ENCODE measurements at regions not wholly inside any gene's neighbourhood (a gene's known extent, or its start where the extent isn't known, plus 50 kb on each side); places are given as distances from the start of the nearest gene placed in this dataset.
"Not testable (repeated sequence)": the region's sequence is repeated elsewhere in the genome, so short reads cannot be mapped to it uniquely, and the experiment has no call there.

DNA sequence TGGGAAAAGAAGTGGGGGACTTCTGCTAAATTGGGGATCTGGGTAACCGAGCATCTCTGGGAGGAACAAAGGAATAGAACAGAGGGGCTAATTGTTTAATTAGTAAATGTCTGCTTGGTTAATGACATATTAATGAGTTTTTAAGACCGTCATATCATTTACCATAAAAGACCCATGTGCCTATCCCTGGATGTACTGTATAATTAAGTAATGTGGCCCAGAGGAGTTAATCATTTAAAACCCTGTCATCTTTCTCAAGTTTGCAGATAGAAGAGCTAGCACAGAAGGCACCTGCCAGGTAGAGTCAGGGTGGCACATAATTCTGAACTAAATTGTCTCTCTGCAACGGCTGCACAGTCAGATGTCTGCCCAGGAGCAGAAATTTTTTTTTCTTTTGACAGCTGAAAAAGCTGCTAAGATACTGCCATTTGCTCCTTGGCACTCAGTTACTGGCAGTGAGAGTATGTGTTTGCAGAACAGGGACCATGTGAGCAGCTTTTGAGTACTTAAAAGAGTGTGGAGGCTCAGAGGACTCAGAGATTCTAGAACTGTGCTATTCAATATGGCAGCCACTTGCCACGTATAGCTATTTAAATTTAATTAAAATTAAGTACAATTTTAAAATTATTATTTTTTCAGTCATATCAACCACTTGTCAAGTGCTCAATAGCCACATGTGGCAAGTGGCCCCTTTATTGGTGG lies 202.7 kb upstream of the SLC35B3 start:
- no peak for DNase-seq (ENCODE audit: extremely low read depth in 1 of 11, low read depth in 9 of 11, low spot score in 4 of 11)

GRCh38 chr6:8633762-8634161 lies 198.4 kb upstream of the SLC35B3 start:
- no peak for DNase-seq (ENCODE audit: extremely low read depth in 1 of 11, low read depth in 9 of 11, low spot score in 4 of 11)

GRCh38 chr6:8628736-8629135 lies 193.4 kb upstream of the SLC35B3 start:
- no peak for DNase-seq (ENCODE audit: extremely low read depth in 1 of 11, low read depth in 9 of 11, low spot score in 4 of 11)

DNA sequence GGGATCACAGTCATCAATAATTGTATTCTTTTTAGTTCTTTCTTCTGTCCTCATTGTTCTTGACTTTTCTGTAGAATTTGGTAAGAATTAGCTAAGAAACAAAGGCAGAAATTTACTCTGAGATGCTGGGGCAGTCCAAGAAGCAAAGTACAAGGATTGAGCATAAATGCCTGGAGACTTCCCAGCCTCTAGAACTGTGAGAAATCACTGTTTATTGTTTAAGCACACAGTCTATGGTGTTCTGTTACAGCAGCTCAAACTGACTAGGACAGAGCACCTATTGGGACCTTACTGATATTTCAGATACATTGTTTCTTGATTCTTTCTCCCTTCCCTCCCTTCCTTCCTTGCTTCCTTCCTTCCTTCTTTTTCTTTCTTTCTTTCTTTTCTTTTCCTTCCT lies 192.7 kb upstream of the SLC35B3 start:
- no peak for DNase-seq (ENCODE audit: extremely low read depth in 1 of 11, low read depth in 9 of 11, low spot score in 4 of 11)

GRCh38 chr6:8627085-8627861 lies 191.9 kb upstream of the SLC35B3 start:
- no peak for DNase-seq (ENCODE audit: extremely low read depth in 1 of 11, low read depth in 9 of 11, low spot score in 4 of 11)

GRCh38 chr6:8624665-8625064 lies 189.3 kb upstream of the SLC35B3 start:
- no peak for DNase-seq (ENCODE audit: extremely low read depth in 1 of 11, low read depth in 9 of 11, low spot score in 4 of 11)

- no peak for DNase-seq (ENCODE audit: extremely low read depth in 1 of 11, low read depth in 9 of 11, low spot score in 4 of 11)
These were observed 188.1 kb upstream of the SLC35B3 start for GRCh38 chr6:8623441-8623840.

GRCh38 chr6:8619853-8620252 lies 184.5 kb upstream of the SLC35B3 start:
- DNase-seq (ENCODE audit: extremely low read depth in 1 of 11, low read depth in 9 of 11, low spot score in 4 of 11): no peak

- not testable (repeated sequence) for DNase-seq (ENCODE audit: extremely low read depth in 1 of 11, low read depth in 9 of 11, low spot score in 4 of 11)
These were observed 184.1 kb upstream of the SLC35B3 start for GRCh38 chr6:8619408-8619807.

GRCh38 chr6:8608737-8609136 lies 173.4 kb upstream of the SLC35B3 start:
- no peak for DNase-seq (ENCODE audit: extremely low read depth in 1 of 11, low read depth in 9 of 11, low spot score in 4 of 11)

GRCh38 chr6:8589941-8590729 lies 154.8 kb upstream of the SLC35B3 start:
- peak in 8 of 11 donors; percentile 7 to 40 (median 24) for DNase-seq (ENCODE audit: extremely low read depth in 1 of 11, low read depth in 9 of 11, low spot score in 4 of 11)

DNA sequence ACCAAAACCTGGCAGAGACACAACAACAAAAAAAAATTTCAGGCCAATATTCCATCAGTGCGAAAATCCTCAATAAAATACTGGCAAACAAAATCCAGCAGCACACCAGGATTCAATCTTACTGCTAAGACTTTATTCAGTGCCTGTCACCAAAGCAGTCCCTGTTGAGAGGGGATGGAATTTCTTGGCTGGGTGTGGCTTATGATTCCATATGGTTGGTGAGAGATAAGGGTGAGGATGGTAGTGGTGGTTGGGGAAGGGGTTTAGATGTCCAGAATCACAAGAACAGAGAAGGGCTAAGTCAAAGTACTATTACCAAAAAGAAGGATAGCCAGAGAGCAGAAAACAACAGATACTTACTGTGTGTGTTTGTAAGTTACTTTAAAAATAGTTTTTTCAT lies 152.8 kb upstream of the SLC35B3 start:
- DNase-seq (ENCODE audit: extremely low read depth in 1 of 11, low read depth in 9 of 11, low spot score in 4 of 11): no peak

DNA sequence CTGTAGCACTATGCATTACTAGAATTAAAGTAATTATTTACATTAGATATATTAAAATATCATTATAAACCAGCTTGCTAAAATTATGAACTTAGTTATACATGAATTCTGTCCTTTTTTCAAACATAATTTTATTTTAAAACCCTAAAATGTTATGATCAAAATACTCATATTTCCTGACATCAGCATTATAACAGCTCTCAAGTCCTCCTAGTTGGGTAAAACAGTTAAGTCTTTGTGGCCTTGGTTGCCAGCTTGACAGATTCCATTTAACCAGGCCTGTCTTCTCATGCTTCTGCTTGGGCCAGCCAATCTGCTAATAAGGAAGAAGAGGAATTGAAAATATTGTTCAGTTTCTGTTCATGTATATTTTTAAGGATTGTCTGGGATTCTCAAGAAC lies 147.9 kb upstream of the SLC35B3 start:
- DNase-seq (ENCODE audit: extremely low read depth in 1 of 11, low read depth in 9 of 11, low spot score in 4 of 11): no peak

DNA sequence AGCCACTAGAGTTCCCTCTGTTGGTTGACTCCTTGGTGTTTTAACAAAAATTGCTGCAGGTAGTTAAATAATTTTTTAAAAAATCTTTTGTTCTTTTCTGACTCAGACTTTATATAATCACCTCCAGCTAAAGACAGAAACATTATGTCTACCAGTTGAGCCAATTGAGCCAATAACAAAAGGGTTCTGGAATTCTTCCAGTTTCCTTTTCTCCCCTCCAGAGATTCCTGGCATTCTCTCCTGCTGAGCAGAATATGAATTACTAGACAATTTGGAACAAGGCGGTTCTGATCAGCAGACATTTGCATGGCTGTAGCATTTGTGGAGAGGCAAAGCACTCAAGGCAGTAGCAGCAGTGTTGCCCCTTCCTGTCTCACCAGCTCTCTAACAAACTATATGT lies 144.0 kb upstream of the SLC35B3 start:
- no peak for DNase-seq (ENCODE audit: extremely low read depth in 1 of 11, low read depth in 9 of 11, low spot score in 4 of 11)

DNA sequence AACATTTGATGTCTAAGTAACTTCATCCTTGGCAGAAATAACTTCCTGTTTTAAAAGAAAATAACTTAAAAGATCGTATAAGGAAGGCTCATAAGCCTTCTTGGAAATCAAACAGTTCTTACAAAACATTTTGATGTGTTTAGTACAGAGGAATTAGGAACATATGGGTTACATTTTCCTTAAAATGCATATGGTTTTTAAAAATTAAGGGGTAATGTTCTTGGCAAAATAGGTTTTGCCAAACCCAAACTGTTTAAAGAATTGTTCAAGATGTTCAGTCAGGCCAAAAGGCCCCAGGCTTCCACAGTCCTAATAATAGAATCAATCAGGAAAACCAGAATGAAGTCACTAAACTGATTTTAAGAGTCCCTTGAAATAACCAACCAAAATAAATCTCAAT lies 142.7 kb upstream of the SLC35B3 start:
- DNase-seq (ENCODE audit: extremely low read depth in 1 of 11, low read depth in 9 of 11, low spot score in 4 of 11): no peak

- DNase-seq (ENCODE audit: extremely low read depth in 1 of 11, low read depth in 9 of 11, low spot score in 4 of 11): no peak
These were observed 139.6 kb upstream of the SLC35B3 start for GRCh38 chr6:8574749-8575468.

DNA sequence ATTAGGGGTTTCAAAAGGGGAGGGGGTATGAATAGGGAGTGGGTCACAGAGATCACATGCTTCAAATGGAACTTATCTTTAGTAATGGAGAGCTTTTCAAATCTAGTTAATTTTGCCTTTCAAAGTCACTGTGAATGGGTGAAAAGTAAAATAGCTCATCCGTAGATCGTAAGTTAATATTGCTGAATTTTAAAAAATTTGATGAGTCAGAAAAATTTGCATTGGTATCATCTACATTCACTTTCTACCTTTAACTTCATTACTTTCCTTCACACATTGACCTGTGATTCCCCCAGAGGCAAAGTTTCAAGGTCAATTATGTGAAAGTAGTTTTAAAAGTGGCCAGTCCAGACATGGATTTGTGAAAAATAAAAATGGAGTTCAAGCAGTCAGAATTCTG lies 139.0 kb upstream of the SLC35B3 start:
- no peak for DNase-seq (ENCODE audit: extremely low read depth in 1 of 11, low read depth in 9 of 11, low spot score in 4 of 11)

- DNase-seq (ENCODE audit: extremely low read depth in 1 of 11, low read depth in 9 of 11, low spot score in 4 of 11): no peak
These were observed 135.0 kb upstream of the SLC35B3 start for GRCh38 chr6:8570256-8570920.

- DNase-seq (ENCODE audit: extremely low read depth in 1 of 11, low read depth in 9 of 11, low spot score in 4 of 11): no peak
These were observed 126.8 kb upstream of the SLC35B3 start for GRCh38 chr6:8562125-8562524.

All from renal cortex interstitium (tissue), 11 donors.